ENCODE measurements at regions not wholly inside any gene's neighbourhood (a gene's known extent, or its start where the extent isn't known, plus 50 kb on each side); places are given as distances from the start of the nearest gene placed in this dataset.

GRCh38 chr6:54629131-54629530 is 217.4 kb upstream of the FAM83B start:
- no peak for TF ChIP-seq POLR2A (IDR thresholded peaks at IDR 0.05)
- TF ChIP-seq CTCF (IDR thresholded peaks at IDR 0.05) = no peak

Measured in uterus (tissue), 2 donors.